Skin of body (tissue), 1 donor: ENCODE measurements at regions not wholly inside any gene's neighbourhood (a gene's known extent, or its start where the extent isn't known, plus 50 kb on each side); places are given as distances from the start of the nearest gene placed in this dataset.
"Not testable (repeated sequence)": the region's sequence is repeated elsewhere in the genome, so short reads cannot be mapped to it uniquely, and the experiment has no call there.

Experiments
- DNase-seq: peaks from one replicate; lab custom pipeline; 2025; lab: John Stamatoyannopoulos, UW

DNA sequence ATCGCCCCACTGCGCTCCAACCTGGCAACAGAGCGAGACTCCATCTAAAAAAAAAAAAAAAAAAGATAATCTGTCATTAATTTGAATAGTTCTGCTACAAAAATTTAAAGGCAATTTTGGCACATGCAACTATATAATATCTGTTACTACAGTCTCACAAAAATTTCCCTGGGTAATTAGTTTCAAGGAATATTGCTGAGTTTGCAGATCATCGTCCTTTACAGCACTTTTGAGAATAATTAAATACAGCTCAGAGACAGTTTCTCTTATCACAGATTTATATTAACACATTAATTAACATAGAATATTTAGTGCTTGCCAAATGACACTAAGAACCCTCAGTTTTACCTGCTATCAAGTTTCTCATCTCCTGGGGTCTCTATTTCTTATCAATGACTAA is 540.4 kb upstream of the ZNF804A start:
- DNase-seq = no peak

DNA sequence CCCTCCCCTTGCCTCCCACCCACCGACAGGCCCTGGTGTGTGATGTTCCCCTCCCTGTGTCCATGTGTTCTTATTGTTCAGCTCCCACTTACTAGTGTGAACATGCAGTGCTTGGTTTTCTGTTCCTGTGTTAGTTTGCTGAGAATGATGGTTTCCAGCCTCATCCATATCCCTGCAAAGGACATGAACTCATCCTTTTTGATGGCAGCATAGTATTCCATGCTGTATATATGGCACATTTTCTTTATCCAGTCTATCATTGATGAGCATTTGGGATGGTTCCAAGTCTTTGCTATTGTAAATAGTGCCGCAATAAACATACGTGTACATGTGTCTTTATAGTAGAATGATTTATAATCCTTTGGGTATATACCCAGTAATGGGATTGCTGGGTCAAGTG is 538.1 kb upstream of the ZNF804A start:
- DNase-seq = not testable (repeated sequence)

DNA sequence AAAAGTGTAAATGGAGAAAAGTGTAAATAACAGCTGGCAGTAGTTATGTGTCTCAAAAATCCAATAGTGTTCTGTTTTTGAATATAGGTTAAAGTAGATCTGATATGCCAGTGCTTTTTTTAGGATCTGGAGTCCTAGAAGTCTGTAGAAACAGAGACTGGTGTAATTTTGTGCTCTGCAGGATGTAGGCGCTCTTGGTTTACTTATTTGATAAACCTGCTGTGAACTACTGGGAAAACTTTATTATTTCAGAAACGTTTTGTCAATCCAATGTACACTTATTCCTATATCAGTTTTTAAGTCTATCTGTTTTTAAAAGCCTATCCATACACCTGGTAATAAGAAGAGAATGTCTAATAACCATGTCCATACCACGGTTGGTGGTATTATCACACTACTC is 530.8 kb upstream of the ZNF804A start:
- DNase-seq = no peak

DNA sequence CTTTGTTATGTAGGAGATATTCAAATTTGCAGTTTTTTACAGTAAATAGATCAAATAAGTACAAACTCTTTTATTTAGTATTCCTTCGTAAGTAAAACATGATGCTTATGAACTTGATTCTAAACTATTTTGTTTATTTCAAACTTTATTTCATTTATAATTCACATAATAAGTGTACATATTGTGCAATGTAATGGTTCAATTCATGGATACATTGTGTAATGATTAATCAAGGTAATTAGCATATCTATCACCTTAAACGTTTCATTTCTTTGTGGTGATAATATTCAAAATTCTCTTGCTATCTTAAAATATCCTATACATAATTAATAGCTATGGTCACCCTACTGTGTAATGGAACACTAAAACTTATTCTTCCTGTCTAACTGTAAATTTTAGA is 525.9 kb upstream of the ZNF804A start:
- no peak for DNase-seq

DNA sequence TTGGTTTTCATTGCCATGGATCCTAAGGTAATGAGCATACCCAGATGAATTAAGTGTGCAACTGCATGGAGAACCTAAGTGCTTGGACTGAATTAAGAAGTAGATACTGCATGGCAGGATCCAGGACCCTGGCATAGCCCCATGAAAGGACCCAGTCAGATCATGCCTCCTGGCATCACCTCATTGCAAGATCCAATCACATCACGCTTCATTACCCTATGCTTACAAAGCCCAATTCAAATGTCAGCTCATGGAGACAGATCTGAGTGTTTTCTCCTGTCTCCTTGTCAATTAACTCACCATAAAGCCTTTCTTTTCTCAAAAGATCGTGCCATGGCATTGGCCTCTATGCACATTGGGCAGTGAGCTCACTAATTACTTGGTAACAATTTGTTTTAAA is 519.8 kb upstream of the ZNF804A start:
- no peak for DNase-seq

DNA sequence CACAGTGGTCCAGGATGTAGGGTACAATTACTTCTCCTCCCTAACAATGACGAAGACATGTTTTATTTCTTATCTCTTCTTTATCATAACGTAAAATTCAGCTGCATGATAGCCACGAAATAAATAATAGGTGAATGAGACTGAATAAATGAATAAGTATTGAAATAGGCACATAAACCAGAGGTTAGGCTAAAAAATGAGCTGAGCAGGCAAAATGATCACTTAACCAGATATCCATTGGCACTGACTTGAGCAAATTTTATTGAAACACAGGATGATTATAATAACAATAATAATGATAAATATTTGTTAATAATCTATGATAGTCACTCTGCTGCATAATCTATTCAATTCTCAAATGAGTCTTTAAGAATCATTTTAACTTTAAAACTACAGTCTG is 506.9 kb upstream of the ZNF804A start:
- DNase-seq = no peak

DNA sequence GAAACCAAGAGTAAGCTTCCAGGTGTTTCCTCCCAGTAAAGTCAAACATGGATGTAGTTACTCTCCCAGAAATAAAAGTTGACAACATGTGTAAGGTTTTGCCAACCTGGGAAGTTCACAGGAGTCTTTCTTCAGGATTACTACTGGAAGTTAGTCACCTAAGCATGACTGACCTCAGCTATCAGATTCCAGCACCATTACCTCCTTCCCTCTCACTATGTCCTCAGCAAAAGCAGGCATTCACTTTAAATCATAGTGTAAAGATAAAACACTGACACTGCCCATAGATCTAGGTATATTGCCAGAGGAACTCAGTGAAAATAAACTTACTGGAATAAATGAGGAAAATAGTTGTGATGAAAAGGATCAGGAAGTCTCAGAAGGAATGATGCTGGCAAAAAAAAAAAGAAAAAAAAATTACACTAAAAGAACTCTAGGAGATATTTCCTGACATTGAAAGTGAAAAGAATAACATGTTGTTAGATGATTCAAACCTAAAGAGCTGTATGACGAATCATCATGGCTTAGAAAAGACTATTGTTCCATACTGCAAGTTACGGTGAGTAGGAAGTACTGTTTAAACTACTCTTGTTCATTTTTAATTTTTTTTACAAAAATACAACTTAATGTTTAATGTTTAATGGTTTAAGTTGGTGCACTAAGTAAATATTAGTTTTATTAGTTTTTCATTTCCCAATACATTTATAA is 484.5 kb upstream of the ZNF804A start:
- no peak for DNase-seq

DNA sequence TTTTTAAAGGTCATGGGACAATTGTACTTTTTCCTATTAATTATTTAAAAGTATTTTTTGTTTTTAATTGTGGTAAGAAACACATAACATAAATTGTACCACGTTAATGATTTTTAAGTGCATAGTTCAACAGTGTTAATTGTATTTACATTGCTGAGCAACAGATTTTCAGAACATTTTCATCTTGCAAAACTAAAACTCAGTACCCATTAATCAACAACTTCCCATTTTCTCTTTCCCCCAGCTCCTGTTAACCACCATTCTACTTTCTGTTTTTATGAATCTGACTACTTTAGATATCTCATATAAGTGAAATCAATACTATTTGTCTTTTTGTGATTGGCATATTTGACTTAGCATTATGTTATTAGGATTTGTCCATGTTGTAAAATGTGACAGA is 483.9 kb upstream of the ZNF804A start:
- no peak for DNase-seq

DNA sequence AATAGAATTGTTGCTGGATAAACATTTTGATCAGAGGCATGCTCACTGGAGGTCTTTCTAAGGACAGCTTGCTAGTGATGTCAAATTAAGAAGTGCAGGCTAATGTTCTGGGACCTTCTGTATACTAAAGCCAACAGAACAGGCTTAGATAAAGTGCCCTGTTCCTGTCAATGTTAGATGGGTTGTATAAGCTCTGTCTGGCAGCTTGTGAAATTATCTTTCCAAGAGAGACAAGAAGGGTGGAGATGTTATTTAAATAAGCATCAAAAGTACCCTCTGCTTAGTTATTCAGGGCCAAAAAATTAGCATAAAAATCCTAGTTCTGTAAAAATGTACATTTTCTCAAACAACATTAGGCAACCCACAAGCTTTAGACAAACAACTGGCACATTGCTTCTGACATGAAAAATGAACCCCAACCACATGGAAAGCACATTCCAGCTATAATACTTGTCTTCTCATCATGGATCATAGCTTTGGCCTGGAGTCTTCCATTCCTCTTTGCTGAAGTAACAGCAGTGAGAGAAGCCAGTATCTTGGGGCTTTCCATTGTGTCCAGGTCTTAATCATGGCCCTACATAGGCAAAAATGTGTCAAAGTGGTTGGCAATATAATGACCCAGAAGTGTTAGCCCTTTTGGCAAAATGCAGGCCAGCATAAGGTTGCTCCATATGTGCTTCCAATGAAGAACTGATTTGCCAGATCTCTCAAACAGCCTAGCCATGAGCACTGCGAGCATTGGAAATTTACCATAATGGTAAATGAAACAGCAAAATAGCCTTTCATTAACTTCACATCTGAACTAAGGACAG is 478.1 kb upstream of the ZNF804A start:
- peak; percentile 32 for DNase-seq

DNA sequence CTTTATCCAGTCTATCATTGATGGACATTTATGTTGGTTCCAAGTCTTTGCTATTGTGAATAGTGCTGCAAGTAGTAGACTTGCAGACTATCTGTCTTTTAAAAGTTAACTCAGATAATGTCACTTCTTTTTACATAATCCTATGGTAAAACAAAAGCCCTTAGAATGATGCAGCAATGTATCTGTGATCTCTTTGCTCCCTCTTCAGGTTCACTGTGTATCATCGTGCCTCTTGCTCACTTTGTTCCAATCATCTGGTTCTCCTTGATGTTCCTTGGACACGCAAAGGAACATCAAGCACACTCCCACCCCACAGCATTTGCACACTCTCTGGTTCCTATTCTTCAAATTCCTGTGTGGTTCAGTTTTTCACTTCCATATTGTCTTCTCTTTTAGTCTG is 472.5 kb upstream of the ZNF804A start:
- DNase-seq = no peak

DNA sequence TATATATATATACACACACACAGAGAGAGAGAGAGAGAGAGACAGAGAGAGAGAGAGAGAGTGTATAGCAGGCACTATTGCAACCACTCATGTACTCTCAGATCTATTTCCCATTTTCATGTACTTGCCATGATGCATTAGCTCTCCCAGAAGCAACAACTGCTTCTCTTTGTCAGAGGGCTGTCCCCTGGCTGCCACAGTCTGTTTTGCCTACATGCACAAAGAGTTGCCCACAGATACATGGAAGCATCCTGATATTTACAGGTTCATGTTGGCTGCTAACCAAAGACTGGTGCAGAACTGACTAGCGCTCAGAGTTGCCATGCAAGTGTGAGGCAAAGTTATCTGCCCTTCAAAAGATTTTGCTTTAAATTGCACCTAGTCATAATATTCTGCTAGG is 469.3 kb upstream of the ZNF804A start:
- DNase-seq = no peak

DNA sequence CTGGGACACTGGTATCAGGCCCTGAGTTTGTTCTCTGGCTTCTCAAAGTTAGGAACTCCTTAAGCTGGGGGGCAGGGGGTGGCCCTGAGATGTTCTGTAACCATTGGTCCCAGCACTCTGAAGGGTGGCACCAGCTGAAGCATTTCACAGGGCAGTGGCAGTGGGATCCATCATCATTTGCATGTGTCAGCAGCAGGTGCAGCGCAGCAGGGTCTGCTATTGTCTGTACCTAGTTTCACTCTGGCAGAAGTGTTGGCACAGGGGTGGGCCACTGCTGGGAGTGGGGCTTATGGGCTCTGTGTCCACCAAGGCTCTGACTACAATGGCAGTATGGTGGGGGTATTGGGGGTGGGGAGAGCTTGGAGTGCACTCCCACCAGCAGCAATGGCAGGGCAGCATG is 460.4 kb upstream of the ZNF804A start:
- DNase-seq = no peak

DNA sequence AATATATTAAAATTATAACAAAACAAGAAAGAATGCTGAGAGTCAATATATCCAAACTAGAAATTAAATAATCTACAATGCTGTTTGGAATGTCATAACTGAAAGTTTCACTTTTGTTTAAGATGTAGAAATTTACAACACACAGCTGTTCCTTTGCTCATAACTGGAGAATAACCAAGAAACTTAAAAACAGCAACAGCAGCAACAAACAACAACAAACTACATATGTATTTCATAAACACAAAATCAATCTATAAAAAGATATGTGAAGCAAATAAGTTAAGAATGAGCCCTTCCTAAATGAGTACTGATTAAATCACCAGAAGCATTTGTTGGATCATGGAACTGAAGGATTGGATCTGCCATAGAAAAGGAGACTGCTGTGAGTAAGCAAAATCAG is 456.5 kb upstream of the ZNF804A start:
- DNase-seq = peak; percentile 71

DNA sequence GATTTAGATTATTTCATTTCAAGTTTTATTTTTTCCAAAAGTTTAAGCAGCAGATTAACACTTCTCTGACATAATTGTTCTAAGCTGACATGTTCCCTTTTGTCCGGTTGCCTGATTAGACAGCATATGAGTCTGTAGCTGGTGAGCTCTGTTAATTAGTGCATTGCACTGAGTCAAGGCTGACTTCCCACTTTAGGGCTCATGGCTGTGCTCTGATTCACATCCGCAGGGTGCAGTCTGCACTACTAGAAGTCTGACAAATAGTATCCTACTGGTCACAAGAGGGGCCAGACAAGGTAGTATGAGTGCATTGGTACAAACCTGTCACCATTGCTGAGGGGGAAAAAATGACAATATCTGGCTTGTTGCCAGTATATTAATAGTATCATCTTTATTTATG is 443.9 kb upstream of the ZNF804A start:
- peak; percentile 29 for DNase-seq

DNA sequence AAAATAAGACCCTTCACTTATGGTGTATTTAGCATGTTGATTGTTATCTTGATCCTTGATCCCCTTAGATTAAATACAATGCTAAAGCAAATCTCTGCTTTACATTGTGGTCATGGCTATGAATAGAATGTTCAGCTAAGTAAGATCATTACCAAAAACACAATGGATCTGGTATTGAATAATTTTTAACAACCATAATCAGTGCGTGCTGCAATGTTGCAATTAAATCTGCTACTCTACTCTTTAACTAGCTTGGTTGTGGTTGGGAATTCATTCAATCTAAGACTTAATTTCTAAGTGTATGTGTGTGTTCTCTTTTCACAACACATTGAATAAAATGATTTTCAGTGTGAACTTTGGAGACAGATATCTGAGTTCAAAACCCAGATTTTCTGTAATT is 442.5 kb upstream of the ZNF804A start:
- DNase-seq = no peak

DNA sequence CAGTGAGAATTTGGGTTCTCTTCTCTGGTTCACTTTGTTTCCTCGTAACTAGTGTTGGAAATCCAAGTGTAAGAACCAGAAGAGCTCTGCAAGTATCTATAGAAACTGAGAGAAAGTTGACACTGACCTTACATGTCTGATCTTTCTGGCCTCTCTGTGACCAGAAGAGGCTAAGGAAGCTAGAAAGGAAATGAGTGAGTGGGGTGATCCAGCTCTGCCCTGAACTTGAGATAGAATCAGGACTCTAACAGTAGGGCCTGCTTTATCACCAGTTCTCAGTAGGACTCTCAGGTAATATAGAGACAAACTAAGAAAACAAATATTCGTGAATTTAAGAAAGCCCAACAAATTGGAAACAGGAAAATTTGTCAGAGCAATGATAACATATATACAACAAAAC is 441.2 kb upstream of the ZNF804A start:
- no peak for DNase-seq

DNA sequence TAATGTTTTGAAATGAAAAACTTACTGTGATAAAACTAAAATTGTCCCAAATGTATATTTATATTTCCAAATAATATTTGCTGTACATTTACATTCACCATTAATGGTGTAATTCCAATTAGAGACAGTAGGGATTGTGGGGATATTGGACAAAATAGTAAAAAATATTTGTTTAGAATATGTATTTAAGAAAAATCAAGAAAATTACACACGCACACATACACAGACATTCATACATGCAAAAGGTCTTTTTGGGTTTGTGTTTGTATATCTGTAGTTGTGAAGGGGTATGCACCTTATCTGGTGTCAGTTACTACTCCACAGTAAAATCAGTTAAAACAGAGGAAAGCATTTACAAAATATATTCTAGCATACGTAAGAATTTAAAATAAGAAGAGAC is 435.9 kb upstream of the ZNF804A start:
- no peak for DNase-seq

DNA sequence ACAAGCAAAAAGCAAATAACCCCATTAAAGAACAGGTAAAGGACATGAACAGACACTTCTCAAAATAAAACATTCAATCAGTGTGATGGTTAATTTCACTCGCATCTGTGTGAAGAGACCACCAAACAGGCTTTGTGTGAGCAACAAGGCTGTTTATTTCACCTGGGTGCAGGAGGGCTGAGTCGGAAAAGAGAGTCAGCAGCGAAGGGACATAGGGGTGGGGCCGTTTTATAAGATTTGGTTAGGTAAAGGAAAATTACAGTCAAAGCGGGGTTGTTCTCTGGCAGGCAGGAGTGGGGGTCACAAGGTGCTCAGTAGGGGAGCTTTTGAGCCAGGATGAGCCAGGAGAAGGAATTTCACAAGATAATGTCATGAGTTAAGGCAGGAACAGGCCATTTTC is 429.5 kb upstream of the ZNF804A start:
- not testable (repeated sequence) for DNase-seq

DNA sequence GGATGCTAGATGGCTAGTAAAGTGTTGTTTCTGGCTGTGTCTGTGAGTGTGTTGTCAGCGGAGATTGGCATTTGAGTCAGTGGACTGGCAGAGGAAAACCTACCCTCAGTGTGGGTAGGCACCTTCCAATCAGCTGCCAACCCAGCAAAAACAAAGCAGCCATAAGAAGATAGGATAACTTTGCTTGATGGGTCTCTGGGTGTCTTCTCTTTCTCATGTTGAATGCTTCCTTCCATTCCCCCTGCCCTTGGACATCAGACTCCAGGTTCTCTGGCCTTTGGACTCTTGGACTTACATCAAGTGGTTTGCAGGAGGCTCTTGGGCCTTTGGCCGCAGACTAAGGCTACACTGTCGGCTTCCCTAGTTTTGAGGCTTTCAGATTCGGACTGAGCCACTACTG is 429.0 kb upstream of the ZNF804A start:
- no peak for DNase-seq

DNA sequence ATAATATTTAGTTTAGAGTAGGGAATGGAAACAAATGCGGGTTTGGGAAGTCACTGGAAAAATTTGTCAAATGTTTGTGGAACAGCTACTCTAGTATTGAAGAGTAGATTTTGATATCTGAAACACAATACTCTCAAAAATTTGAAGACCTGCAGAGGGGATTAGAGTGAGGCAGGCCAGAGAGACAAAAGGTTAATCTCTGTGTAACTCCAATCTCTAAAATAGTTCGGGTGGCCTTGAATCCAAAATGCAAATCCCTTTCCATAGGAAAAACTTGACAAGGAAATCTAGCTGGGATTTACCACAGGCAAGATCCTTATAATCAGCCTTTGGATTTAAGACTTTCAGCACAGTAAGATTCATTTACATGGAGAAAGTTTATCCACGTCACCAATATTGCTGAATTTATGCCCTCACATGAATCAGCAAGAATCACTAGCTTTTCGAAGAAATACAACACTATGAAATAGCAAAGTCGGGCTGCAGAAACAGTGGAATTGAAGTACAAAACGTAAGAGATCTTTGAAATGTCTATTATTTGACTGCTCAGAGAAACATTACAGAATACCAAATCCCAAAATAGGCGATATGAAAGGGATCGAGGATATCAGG is 423.7 kb upstream of the ZNF804A start:
- DNase-seq = no peak

DNA sequence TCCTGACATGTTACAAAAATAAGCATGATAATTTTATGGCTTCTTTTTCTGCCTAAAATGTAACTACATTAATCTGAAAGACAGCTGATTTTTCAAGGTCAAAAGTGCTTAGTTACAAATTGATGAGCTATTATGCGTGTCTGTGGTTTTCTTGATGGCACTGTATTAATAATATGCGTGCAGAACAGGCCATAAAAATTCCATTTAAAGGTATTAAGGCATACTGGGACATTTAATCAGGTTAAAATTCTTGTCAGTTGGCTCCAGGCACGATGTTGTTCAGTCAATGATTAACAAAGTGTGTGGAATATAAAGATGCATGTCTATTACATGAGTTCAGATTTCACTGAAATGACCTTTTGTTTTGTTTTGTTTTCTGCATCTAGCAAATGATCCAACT is 420.1 kb upstream of the ZNF804A start:
- no peak for DNase-seq

DNA sequence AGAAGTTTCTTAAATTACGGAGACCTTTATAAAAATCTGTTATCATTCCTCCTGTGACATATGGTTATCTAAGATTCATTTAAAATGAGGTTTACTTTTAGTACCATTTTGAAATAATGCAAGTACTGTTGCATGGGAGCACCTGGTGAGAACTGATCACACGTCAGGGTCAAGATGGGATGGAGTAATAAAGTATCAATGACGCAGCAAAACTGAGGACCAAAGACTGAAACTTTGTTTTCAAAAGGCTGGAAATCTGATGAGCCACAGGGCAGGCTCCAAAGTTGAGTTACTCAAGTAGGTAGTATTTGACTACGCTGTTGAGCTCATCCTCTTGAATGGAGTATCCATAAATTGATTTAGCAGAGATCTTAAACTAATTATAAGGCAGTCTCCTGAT is 411.9 kb upstream of the ZNF804A start:
- DNase-seq = no peak
